HG02763 (cell line): ENCODE measurements at regions not wholly inside any gene's neighbourhood (a gene's known extent, or its start where the extent isn't known, plus 50 kb on each side); places are given as distances from the start of the nearest gene placed in this dataset.
A peak's percentile ranks its signal among the peaks of the same experiment; 100 is the strongest.

ENCODE experiments used
- ATAC-seq: cut with Tn5 transposase; IDR thresholded peaks from one replicate; pipeline ENCODE4 v1.9.1; 2021; ENCODE audit warnings: mild to moderate bottlenecking, moderate library complexity; ENCODE audit not compliant: unreplicated experiment

DNA sequence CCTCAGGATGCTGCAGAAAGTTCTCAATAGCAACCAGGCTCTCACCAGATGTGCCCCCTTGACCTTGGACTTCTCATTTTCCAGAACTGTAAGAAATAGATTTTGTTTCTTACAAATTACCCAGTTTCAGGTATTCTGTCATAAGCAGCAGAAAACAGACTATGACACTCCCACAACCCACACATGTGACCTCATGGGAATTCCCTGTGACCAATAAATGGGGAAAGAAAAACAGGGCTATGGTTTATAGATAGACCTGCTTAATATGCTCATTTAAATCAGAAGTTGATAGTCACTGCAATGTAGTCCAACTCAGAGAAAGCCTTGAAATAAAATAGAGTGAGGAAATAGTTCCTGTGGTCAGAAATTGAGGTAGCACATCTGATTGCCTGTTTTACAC is 380.9 kb upstream of the PTBP2 start:
- no peak for ATAC-seq

DNA sequence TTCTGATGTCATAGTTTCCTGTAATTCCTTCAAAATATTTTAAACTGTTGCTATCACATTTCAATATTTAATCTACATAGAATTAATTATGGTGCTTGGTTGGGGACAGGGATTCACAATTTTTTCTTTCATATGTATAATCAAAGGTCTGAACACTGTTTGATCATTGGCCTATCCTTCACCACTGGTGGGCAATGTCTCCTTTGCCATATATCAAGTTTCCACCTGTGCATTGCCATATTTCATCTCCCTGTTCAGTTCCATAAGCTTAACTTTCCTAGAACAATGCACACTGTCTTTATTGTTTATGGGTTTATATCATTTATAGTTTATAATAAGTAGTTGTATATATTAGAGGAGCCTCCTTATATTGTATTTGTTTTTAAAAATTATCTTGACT is 374.9 kb upstream of the PTBP2 start:
- ATAC-seq: no peak

DNA sequence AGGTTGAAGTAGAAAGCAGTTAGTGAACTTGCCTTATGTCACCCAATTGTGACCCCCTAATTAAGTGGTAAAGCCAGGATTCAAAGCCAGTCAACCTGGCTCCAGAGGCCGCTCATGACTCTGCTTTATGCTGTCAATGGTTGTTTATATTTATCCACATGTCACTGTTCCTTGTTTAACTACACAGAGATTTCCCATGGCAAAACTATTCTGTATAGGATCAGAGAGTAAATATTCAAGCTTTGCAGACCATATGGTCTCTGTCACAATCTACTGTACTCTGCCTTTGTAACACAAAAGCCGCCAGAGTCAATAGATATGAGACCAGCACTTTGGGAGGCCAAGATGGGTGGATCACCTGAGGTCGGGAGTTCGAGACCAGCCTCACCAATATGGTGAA is 371.7 kb upstream of the PTBP2 start:
- no peak for ATAC-seq

DNA sequence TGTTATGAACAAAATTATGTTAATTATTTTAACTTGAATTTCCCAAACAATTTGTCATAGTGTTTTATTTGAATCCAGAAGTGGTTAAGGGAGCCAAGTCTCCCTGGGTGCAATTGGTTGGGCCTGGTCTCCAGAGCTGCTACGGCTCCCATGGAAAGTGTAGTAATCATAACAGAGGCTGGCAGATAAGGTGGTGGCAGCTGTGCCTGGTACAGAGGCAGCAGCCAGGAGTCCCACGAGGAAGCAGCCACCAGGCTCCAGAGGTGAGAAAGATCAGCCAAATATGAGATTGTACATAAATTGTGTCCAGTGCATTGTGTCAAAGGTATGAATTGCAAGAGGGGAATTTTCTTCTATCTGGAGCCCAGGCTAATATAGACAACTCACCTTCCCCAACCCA is 368.9 kb upstream of the PTBP2 start:
- no peak for ATAC-seq

DNA sequence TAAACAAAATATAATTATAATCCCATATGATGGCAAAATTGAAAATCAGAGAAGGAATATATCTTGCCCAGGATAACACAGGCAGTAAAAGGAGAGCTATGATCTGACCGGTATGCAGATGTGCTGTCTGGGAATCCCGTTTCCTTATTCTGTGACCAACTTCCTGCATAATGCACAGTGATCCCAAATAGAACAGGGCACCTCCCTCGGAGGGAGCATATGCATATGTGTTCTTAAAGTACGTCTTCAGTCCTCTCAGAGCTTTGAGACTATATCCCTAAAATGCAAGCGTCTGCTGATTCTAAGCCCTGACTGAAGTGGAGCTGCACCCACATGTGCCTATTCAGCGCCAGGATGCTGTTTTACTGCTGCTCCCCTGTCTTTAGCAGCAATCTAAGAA is 366.1 kb upstream of the PTBP2 start:
- ATAC-seq: no peak

DNA sequence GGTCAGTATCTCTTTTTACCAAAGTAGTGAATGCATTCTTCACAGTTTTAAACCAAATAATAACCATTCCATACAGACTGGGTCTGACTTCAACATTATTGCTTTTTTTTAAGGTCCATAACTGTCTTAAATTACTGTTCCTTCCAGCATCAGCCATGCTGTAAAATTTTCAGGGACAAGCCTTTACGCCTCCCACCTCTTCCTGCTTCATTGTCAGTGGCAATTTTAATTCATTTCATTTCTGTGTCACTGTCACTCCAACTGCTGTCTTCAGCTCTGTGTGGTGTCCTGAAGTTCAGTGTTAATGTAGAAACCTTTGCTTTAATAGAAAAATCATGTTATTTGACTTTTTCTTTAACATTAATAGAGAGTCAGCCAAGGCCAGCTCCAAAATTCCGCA is 365.6 kb upstream of the PTBP2 start:
- ATAC-seq: no peak

DNA sequence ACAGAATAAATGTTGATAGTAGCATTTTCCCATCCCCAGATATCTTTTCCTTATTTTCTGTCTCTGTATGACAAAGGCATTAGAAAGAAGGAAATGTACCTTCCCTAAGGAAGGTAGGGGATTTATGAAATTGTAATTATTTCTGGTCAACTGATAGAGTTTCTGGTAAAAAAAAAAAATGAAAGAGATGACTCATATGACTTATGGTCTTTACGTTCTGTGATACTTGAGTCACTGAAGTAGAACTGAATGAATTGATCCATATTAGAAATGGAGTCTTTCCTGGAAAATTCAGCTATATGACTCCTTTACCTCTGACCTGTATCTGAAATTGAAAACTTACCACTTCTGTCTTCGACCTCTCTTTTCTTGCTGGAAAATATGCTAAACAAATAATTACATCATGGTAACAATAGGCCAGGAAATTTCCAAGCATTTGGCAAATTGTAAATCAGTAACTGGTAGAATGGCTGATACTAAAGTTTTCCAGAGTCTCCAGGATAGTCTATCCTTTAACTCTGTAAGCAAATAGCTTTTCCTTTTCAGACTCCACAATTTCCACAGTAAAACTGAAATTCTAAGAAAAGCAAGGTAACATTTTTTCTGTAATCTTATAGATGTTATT is 364.3 kb upstream of the PTBP2 start:
- ATAC-seq: no peak

DNA sequence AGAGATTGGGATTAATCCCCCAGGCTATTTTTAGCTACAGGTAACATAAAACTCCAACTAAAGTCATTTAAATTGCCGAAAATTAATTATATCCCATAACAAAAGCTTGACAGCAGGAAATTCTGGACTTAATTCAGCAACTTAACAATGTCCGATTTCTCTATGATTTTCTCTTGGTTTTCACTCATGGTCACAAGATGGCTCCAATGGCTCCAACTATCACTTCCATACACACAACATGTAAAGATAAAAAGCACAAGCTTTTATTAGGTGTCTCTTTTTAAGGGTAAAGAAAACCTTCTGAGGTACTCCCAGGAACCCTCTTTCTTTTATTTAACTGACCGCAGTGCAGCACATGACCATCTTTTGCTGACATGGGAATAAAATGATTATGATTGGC is 363.5 kb upstream of the PTBP2 start:
- ATAC-seq: no peak

DNA sequence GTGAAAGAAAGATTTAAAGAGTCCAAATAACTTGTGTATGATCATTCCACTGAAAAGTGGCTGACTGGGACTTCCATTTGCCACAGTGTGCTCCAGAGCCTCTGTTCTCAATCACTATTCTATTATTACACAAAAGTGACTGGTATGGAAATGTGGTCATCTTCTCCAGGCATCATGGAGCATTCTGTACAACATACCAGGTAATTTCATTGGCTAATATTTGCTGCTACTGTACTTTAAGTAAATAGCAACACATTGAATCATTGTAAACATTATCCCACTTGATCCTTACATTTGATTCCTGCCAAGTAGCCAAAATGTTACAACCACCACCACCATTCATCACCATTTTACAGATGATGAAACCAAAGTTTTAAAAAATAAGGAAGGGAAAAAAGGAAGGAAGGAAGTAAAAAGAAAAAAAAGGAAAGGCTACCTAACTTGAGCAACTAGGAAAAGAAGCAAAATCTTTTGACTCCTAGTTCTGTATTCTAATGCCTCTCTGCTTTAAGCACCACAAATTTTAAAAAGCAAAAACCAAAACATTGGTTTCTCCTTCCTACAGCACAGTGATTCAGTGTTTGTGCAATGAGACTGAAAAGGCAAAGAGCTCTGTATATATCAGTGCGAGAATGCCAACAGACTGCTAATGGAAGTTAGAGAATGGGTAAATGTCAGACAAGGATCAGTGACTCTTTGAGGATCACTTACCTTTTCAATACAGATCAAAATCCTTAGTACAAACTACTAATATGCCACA is 361.4 kb upstream of the PTBP2 start:
- ATAC-seq: no peak

DNA sequence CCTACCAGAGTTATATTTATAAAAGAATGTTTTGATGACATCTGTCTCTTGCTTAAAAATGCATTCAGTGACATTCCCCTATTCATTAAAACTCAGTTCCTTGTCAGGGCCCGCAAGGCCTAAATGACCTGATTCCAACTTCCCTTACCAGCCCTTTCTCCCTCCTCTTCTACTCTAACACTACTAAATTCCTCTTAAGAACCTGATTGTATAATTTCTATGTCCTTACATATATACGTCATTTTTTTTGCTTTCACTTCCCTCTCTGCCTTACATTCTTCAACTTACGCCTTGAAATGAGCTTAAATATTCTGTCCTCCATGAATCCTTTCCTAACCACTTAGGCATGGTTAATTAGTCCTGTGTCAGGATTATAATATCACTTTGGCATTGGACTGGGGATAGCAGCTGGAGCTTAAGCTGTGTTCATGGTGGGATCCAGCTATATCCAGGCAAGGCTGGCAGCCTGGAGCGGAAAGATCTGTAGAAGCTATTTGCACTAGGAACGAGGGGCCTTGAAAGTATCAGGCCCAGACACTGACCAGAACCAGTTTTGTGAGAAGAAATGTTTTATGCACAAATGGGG is 360.2 kb upstream of the PTBP2 start:
- ATAC-seq: no peak

DNA sequence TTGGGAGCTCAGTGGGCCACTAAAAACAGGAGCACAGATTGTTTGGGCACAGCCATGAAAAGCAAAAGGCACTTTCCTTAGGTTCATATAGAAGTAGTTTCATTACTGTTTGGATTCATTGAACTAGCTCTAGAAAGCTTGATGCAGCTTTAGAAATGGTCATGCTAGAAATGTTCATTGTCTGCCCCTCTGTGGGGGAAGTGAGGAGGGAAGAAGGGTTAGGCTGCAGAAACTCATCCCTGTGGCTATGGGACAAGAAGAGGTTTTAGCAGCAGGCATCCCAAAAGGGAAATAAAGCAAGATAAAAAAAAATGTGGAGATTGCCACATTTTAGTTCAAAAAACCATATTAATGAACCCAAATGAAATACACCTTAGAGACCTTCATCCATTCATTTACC is 359.6 kb upstream of the PTBP2 start:
- no peak for ATAC-seq

DNA sequence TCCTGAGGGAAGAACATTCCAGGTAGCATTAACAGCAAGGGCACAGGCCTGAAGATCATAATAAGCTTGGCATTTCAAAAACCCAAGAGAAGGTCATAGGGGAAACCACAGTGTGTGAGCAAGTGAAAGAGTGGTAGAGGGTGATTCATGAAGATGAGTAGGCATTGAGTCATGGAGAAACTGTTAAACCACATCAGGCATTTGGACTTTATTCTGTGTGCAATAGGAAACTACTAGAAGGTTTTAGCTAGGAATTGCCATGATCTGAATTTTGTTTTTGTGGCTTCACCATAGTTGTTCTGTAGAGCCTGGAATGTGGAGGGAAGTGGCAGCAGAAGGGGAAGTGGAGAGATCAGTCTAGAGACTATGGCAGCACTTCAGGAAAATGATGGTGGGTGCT is 359.0 kb upstream of the PTBP2 start:
- ATAC-seq: peak; percentile 72

DNA sequence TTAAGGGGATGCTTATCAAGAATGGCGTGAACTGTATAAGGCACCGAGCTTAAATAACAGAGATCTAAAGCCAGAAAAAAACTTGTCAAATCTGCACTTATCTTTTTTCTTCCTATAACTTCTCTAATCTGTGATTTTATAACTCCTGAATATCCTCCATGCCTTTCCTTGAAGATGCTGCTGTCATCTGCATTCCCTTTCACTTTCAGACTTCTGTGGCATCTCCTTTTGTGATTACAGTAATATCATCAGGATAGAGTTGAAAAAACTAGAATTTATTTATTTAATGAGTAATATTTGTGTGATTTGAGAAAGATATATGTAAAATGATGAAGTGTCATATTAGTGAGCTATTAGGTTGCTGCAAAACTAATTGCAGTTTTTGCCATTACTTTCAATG is 357.8 kb upstream of the PTBP2 start:
- no peak for ATAC-seq

DNA sequence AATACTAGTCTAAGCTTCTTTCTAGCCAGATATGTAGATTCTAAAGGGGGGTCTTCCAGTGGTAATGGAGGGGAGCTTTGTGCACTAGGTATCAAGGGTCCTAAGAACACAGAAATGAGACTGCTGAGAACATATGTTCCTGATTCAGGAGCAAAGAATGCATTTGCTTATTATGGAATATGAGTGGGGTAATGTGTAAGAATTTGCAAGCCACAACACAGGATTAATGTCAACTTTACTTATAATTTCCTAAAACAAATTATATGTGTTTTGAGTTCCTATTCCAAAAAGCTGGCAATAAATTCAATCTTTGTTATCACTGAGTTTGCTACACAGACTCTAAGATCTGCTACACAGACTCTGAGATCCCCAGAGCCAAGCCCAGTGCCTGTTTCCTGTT is 357.0 kb upstream of the PTBP2 start:
- ATAC-seq: no peak

DNA sequence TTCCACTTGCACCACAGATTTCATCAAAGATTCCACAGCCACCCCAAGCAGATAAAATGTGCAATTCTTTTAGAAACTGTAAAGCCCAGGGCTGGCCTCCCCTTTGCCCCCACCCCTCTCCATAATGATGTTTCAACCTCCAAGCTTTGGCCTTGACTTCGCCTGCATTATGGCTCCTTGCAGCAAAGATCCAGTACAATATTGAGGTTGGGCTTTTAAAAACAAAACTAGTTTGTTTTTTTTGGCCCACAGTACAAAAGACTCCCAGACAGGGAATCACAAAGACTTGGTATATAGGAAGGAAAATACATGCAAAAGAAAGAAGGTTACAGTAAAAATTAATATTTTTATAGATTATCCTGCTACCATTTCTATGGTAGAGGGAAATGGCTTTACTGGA is 356.5 kb upstream of the PTBP2 start:
- no peak for ATAC-seq

DNA sequence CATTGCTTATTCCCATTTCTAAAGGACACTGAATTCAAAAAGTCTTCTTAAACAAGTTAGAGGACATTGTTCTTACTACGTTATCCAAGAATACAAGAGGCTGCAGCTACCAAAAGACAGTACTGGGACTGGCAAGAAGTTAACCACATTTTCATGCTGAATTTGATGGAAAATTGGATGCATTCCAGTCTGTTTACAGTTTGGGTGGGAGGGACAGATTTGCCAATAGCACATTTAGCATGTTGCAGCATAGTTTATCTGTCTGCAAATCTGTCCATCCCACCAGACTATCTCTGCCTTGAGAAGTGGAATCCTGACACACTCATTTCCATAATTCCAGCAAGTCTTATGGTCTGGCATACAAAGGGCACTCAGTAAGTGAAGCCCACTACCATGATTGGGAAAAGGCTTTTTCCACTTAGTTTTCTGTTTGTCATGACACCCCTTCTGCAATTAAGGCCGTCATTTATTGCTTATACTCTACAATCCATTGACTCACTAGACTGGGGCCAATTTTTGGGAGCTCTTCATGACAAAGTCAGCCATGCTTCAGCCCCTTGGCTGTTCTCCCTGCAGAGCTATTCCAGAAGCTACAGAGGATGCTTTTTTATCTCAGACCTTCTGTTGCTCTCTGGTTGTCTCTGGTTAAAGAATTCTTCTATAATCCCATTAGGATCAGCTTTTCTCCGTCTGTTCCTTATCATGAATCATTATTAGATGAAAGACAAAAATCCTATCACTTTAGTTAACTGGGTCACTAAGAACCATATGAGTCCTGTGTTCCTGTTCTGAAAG is 355.8 kb upstream of the PTBP2 start:
- ATAC-seq: no peak

DNA sequence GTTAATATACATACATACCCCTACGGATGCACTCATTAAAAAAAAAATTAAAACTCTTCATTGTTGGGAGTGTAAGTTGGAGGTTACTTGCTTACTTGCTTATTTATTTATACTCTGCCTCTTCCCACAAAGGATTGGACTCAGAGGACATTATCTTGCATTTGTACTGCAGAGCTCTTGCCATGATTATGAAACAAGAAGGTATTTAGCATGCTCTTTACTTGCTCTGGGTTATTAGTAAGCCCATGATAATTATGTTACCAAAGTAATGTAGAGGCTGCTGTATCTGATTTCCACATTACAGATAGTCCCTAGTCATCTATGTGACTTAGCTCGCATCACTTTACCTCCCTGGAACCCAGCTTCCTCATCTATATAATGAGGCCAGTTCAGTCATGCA is 355.1 kb upstream of the PTBP2 start:
- ATAC-seq: no peak

DNA sequence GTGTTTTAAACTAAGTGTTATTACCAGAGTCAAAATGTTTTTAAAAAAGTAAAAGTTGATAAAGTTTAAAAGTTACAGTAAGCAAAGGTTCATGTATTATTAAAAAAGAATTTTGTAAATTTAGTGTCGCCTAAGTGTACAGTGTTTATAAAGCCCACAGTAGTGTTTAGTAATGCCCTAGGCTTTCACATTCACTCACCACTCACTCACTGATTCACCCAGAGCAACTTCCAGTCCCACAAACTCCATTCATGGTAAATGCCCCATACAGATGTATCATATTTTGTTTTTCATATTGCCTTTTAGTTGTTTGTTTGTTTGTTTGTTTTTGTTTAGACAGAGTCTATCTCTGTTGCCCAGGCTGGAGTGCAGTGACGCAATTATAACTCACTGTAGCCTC is 353.8 kb upstream of the PTBP2 start:
- no peak for ATAC-seq

DNA sequence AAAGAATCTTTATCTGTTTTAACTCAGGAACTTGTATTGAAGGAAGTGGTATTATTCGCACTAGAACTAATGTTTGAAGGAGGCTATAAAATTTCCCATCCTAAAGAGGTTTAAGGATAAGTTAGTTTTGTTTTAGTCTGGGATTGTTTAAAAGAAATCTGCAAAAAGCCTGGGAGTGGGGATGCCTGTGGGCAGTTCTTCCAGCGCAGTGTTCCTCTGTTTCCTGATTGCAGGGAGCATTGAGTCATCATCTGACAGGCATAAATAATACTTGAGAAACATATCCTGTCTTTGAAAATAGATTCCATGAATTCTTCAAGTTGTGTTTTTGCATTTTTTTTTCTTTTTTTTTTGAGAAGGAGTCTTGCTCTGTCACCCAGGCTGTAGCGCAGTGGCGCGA is 350.8 kb upstream of the PTBP2 start:
- no peak for ATAC-seq

DNA sequence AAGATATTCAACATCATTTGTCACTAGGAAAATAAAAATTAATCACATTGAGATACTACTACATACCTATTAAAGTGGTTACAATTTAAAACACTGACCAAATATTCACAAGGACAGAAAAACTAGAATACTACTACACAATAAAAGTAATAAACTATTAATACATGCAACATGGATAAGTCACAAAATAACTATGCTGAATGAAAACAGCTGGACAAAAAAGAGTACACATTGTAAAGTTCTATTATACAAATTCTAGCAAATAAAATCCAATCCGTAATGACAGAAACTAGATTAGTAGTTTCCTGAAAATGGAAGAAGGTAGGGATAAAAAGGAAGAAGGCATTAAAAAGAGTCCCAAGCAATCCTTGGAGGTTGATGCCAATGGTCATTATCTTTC is 348.7 kb upstream of the PTBP2 start:
- no peak for ATAC-seq

DNA sequence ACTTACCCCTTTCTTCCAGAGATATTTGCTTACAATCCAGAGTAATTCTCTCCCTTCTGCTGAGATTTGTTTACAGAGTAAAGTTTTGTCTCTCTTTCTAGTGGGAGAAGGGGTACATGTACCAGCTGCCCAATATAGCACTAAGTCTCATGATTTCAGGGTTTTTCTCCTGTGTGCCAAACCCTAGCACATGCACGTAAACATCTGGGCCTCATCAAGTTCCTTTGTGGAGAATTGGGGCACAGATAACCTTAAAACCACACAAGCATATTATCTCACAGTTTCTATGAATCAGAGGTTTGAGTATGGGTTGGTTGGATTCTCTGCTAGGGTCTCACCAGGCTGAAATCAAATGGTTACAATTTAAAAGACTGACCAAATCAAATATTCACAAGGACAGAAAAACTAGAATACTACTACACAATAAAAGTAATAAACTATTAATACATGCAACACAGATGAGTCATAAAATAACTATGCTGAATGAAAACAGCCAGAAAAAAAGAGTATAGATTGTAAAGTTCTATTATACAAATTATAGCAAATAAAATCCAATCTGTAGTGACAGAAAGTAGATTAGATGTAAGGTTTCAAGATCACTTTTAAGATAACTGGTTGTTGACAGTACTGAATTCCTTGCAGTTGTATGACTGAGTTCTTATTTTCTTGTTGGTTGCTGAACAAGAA is 347.4 kb upstream of the PTBP2 start:
- ATAC-seq: no peak
